T-helper 17 cell (primary cell): ENCODE measurements at regions not wholly inside any gene's neighbourhood (a gene's known extent, or its start where the extent isn't known, plus 50 kb on each side); places are given as distances from the start of the nearest gene placed in this dataset.
"Not testable (repeated sequence)": the region's sequence is repeated elsewhere in the genome, so short reads cannot be mapped to it uniquely, and the experiment has no call there.

Source experiments
- ATAC-seq: fragments of 150-1000 bp; cut with Tn5 transposase; 2 replicates; pipeline ENCODE4 v1.10.0; 2021; ENCODE audit warnings: mild to moderate bottlenecking, moderate library complexity
- DNase-seq, 3 donors: peaks; one replicate each; pipeline versions ENCODE4 v3.0.0 to v3.0.0-alpha.2; 2020 to 2021
- H3K9me3 ChIP-seq: one replicate; pipeline ENCODE4 v1.7.0; 2013; ENCODE audit warnings: low read length, mild to moderate bottlenecking; ENCODE audit not compliant: control insufficient read depth, poor library complexity, severe bottlenecking
- H3K27ac Mint-ChIP-seq: one replicate; pipeline ENCODE4 v1.8.0; 2022; ENCODE audit warnings: mild to moderate bottlenecking, moderate library complexity, mixed read lengths
- H3K27me3 Mint-ChIP-seq: one replicate; pipeline ENCODE4 v1.8.0; 2022; ENCODE audit warnings: mixed read lengths
- H3K36me3 Mint-ChIP-seq: one replicate; pipeline ENCODE4 v1.8.0; 2022; ENCODE audit warnings: low read depth, mixed read lengths
- H3K4me1 Mint-ChIP-seq: one replicate; pipeline ENCODE4 v1.8.0; 2022; ENCODE audit warnings: mild to moderate bottlenecking, mixed read lengths
- H3K4me3 Mint-ChIP-seq: one replicate; pipeline ENCODE4 v1.8.0; 2022; ENCODE audit warnings: mild to moderate bottlenecking, moderate library complexity, mixed read lengths

DNA sequence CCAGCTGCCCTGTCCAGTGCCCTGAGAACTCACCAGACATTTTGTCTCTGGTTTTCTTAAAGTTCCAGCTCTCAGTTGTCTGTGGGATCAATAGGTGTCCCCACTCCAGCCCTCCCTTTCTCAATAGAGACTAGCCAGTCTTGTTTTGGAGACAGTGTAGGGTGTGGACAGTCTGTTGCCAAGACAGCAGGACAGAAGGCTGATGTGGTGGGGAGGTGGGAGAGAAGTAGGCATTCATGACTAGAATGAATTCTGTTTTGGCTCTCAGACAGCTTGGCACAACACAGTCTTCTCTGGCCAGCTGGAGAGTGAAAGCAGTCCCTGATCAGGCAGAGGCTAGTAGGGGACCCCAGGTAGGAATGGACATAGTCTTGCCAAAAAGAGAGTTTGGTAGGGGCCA lies 467.0 kb upstream of the PODXL start:
- H3K9me3 ChIP-seq, result no peaks in the 10 kb centered on the region
- no peak overlapping the region for H3K4me3 Mint-ChIP-seq
- no peak for DNase-seq
- no peak for ATAC-seq
- H3K27me3 Mint-ChIP-seq, result no peaks in the 10 kb centered on the region
- H3K4me1 Mint-ChIP-seq, result no peaks in the 10 kb centered on the region
- peaks cover 2% of the 10 kb centered on the region for H3K36me3 Mint-ChIP-seq
- H3K27ac Mint-ChIP-seq, result no peak overlapping the region

DNA sequence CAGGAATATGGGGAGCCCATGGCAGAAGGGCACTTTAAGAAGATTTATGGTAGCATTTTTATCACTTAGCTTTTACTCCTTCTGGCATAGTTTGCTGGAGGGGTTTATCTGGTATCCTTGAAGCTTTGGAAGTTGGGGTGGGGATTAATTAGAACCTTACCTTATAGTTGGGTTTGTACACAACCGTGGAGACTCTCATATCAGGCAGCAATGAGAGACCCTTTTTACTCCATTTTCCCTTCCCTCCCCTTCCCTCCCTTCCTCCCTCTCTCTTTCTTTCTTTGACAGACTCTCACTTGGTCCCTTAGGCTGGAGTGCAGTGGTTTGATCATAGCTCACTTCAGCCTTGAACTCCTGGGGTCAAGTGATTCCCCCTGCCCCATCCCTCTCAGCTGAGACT lies 465.8 kb upstream of the PODXL start:
- H3K27ac Mint-ChIP-seq, result no peak overlapping the region

DNA sequence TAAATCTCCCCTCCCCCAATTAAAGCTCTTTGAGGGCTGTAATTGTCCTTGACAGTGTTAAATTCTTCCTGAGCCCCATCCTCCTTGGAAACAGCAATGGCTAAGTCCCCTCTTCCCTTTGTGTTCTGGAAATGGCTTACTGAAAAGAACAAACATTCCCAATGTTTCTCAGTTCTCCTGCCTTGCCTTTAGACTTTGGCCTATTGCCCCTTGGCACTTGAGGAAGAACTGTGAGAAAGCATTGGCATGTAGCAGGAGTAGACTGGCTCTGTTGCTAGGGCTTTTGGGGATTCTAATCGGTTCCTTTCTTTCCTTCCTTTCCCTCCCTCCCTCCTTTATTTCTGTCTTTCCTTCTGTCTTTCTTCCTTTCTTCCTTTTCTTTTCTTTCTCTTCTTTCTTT lies 463.3 kb upstream of the PODXL start:
- H3K27ac Mint-ChIP-seq, result no peak overlapping the region
- no peak for DNase-seq
- peaks cover 2% of the 10 kb centered on the region for H3K36me3 Mint-ChIP-seq
- H3K4me3 Mint-ChIP-seq, result no peak overlapping the region
- H3K9me3 ChIP-seq, result no peaks in the 10 kb centered on the region
- no peaks in the 10 kb centered on the region for H3K27me3 Mint-ChIP-seq
- H3K4me1 Mint-ChIP-seq, result no peaks in the 10 kb centered on the region
- ATAC-seq, result no peak

More for the DNA sequence above, 465.8 kb upstream of the PODXL start:
- H3K27me3 Mint-ChIP-seq, result no peaks in the 10 kb centered on the region
- no peaks in the 10 kb centered on the region for H3K4me1 Mint-ChIP-seq
- H3K9me3 ChIP-seq, result no peaks in the 10 kb centered on the region
- peaks cover 2% of the 10 kb centered on the region for H3K36me3 Mint-ChIP-seq
- H3K4me3 Mint-ChIP-seq, result no peak overlapping the region
- no peak for DNase-seq
- no peak for ATAC-seq

DNA sequence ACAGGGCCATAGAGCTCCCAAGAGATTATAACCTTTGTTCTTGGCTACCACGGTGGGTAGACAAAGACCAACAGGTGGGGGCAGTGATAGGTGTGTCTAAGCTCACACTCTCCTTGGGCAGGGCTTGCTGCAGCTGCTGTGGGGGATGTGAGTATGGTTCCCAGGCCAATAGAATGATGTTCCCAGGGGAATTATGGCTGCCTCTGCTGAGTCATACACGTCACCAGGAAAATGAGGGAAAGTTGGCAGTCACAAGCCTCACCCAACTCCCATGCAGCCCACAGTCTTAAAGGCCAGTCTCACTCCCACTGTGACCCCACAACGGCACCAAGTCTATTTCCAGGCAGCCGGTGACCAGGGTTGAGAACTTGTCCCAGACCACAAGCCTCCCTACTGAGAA lies 453.4 kb upstream of the PODXL start:
- no peaks in the 10 kb centered on the region for H3K27me3 Mint-ChIP-seq
- no peaks in the 10 kb centered on the region for H3K4me1 Mint-ChIP-seq
- no peak overlapping the region for H3K4me3 Mint-ChIP-seq
- no peak for DNase-seq
- no peak overlapping the region for H3K27ac Mint-ChIP-seq
- H3K9me3 ChIP-seq, result no peaks in the 10 kb centered on the region
- H3K36me3 Mint-ChIP-seq, result no peaks in the 10 kb centered on the region
- ATAC-seq, result no peak

DNA sequence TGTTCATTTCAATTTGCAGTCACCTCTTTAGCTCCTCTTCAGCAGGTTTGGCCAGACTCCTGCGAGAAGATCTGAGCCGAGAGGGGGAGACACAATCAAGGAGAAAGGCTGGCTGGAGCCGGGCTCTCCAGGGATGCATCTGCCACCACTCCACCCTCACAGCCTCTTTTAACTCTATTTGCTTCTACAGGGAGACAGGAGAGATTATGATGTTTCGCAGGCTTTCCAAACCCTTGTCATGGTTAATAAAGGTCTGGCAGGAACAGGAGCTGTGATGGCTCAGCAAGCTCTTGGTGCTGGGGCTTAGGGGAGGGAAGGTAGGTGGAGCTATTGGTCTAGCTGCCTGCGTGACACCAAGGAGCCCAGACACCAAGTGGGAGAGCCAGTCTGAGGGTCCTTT lies 448.1 kb upstream of the PODXL start:
- Mint-ChIP-seq H3K36me3 (no peaks in the 10 kb centered on the region), H3K27ac (no peak overlapping the region), H3K27me3 (no peaks in the 10 kb centered on the region), H3K4me3 (no peak overlapping the region), H3K4me1 (no peaks in the 10 kb centered on the region)
- ATAC-seq, result no peak
- no peak for DNase-seq
- no peaks in the 10 kb centered on the region for H3K9me3 ChIP-seq

DNA sequence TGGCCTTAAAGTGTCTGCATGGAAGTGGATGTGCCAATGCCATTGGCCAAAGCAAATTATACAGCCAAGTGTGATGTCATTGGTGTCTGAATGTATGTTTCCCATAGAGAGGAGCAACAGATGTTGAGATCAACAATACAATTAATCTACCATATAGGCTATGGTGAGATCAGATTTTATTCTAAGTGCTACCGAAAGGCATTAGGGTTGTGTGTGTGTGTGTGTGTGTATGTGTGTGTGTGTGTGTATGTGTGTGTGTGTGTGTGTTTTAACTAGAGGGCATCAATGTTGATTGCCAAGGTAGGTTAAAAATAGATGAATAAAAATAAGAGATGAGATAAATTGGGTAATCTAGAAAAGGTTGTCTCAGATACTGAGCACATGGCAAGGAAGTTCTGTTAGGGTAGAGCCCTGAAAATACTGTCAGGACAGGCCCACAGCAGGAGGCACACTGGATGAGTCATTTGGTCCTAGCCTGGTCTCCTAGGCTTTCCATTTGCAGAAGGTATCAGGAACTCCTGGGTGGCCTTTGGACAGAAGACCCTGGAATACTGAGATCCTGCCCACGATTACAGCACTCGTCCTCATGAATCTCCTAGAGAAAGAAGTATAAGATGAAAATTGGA lies 446.0 kb upstream of the PODXL start:
- Mint-ChIP-seq H3K27ac (no peak overlapping the region), H3K27me3 (no peaks in the 10 kb centered on the region), H3K36me3 (no peaks in the 10 kb centered on the region), H3K4me3 (no peak overlapping the region), H3K4me1 (no peaks in the 10 kb centered on the region)
- DNase-seq, result no peak
- no peaks in the 10 kb centered on the region for H3K9me3 ChIP-seq
- no peak for ATAC-seq

DNA sequence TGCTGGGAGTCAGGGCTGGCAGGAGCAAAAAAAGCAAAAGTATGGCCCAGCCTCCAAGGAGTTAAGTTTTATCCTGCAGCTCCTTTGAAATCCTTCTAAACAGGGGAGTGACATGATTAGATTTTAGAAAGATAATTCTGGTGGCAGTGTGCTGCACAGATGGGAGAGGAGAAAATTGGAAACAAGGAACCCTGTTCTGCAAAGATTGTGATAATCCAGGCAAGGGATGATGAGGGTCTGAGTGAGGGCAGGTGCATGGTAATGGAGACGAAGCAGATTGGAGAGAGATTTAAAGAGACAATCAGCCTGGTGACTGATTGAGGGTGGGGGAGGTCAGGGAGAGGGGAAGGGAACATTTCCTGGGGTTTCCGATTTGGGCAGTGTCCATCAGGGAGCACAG lies 444.7 kb upstream of the PODXL start:
- no peaks in the 10 kb centered on the region for H3K27me3 Mint-ChIP-seq
- DNase-seq, result no peak
- H3K4me3 Mint-ChIP-seq, result no peak overlapping the region
- ATAC-seq, result no peak
- no peaks in the 10 kb centered on the region for H3K36me3 Mint-ChIP-seq
- H3K9me3 ChIP-seq, result no peaks in the 10 kb centered on the region
- H3K27ac Mint-ChIP-seq, result no peak overlapping the region
- H3K4me1 Mint-ChIP-seq, result no peaks in the 10 kb centered on the region

DNA sequence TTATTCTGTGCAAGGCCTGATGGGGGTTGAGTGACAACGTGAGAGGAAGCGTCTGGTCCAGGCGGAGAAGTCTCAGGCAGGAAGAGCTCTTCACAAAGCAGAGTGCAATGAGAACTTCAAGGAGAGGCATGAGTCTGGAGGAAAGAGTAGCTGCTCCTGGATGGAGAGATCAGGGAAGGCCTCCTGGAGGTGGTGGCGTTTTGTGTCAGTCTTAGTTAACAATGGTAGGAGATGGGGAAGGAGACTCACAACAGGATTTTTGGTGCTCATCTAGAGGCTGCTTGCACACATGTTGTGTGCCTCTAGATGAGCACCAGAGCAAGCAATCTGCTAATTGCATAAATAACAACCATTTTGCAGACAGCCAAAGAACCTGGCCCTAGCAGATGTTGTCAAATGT lies 442.8 kb upstream of the PODXL start:
- ATAC-seq, result no peak
- H3K4me3 Mint-ChIP-seq, result no peak overlapping the region
- H3K9me3 ChIP-seq, result no peaks in the 10 kb centered on the region
- no peaks in the 10 kb centered on the region for H3K4me1 Mint-ChIP-seq
- no peak for DNase-seq
- H3K36me3 Mint-ChIP-seq, result no peaks in the 10 kb centered on the region
- H3K27me3 Mint-ChIP-seq, result no peaks in the 10 kb centered on the region
- no peak overlapping the region for H3K27ac Mint-ChIP-seq

DNA sequence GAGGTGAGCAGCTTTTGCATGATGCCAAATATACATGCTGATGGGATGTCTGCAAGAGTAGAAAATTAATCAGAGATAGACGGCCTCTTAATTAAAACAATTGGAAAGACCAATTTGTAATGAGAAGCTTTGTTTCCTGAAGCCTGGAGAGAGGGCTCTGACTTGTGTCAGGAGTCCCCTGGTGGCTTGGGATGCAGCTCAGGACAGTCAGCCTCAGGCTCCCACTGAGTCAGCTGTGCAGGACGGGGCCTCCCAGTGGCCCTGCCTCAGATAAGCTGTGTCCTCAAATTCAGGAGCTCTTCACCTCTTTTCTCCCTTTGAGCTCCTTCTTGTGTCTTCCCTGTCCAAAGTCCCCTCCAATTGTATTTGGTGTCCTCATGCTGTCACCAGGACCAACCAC lies 438.9 kb upstream of the PODXL start:
- DNase-seq, result no peak
- H3K27me3 Mint-ChIP-seq, result no peaks in the 10 kb centered on the region
- H3K4me3 Mint-ChIP-seq, result no peak overlapping the region
- H3K9me3 ChIP-seq, result no peaks in the 10 kb centered on the region
- no peak for ATAC-seq
- H3K36me3 Mint-ChIP-seq, result no peaks in the 10 kb centered on the region
- H3K4me1 Mint-ChIP-seq, result no peaks in the 10 kb centered on the region
- H3K27ac Mint-ChIP-seq, result no peak overlapping the region

DNA sequence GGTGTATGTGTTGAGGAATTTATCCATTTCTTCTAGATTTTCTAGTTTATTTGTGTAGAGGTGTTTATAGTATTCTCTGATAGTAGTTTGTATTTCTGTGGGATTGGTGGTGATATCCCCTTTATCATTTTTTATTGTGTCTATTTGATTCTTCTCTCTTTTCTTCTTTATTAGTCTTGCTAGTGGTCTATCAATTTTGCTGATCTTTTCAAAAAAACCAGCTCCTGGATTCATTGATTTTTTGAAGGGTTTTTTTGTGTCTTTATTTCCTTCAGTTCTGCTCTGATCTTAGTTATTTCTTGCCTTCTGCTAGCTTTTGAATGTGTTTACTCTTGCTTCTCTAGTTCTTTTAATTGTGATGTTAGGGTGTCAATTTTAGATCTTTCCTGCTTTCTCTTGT lies 424.6 kb upstream of the PODXL start:
- H3K27ac Mint-ChIP-seq, ATAC-seq, DNase-seq, H3K4me3 Mint-ChIP-seq, H3K4me1 Mint-ChIP-seq, H3K27me3 Mint-ChIP-seq, H3K36me3 Mint-ChIP-seq, H3K9me3 ChIP-seq: not testable (repeated sequence)

DNA sequence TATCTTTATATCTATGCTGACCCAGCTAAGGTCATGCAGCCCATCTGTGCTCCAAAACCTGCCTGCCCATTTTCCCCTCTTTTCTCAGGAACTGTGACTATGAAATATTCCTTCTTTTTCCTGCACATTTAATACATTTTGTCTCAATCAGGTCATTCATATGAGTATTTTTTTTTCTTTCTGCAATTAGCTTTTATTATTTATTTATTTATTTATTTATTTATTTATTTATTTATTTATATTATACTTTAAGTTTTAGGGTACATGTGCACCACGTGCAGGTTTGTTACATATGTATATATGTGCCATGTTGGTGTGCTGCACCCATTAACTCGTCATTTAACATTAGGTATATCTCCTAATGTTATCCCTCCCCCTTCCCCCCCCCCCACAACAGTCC lies 421.7 kb upstream of the PODXL start:
- H3K9me3 ChIP-seq, H3K36me3 Mint-ChIP-seq, H3K27ac Mint-ChIP-seq, H3K4me1 Mint-ChIP-seq, DNase-seq, H3K27me3 Mint-ChIP-seq, H3K4me3 Mint-ChIP-seq, ATAC-seq: not testable (repeated sequence)

DNA sequence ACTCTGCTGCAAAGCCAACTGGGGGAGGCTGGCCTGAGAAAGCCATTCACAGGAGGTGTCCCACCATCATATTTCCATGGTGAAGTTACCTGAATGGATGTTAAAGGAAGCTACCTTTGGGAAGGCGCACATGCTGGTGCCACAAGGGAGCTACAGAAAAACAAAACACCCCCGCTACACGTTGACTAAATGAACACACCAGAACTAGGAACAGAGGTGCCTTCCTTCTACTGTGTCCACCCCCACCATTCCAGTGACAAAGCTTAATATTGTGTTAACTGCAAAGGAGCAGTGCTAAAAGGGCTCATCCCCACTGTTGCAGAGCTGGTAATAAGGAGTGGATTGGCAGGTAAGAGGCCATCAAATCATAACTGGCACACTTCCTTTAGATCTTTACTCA lies 420.0 kb upstream of the PODXL start:
- ATAC-seq (no peak), DNase-seq (no peak)
- H3K9me3 ChIP-seq, result no peaks in the 10 kb centered on the region
- Mint-ChIP-seq H3K27ac (no peak overlapping the region), H3K36me3 (no peaks in the 10 kb centered on the region), H3K4me1 (no peaks in the 10 kb centered on the region), H3K4me3 (no peak overlapping the region), H3K27me3 (no peaks in the 10 kb centered on the region)

DNA sequence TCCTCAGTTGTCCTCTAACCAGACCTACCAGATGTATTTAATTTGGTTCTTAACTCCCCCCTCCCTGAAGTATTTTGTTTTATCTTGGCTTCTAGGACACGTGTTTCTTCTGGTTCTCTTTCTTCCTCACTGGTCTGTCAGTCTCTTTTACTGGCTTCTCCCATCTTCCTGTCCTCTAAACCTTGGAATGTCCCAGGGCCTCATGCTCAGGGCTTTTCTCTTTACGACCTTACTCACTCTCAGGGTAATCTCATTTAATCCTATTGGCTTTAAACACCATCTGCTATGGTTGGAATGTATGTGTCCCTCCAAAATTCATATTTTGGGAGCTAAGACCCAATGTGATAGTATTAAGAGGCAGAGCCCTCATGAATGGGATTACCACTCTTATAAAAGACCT lies 418.2 kb upstream of the PODXL start:
- DNase-seq (no peak), ATAC-seq (no peak)
- H3K27me3 Mint-ChIP-seq, result no peaks in the 10 kb centered on the region
- H3K4me3 Mint-ChIP-seq, result no peak overlapping the region
- H3K4me1 Mint-ChIP-seq, result no peaks in the 10 kb centered on the region
- H3K36me3 Mint-ChIP-seq, result no peaks in the 10 kb centered on the region
- no peaks in the 10 kb centered on the region for H3K9me3 ChIP-seq
- no peak overlapping the region for H3K27ac Mint-ChIP-seq

DNA sequence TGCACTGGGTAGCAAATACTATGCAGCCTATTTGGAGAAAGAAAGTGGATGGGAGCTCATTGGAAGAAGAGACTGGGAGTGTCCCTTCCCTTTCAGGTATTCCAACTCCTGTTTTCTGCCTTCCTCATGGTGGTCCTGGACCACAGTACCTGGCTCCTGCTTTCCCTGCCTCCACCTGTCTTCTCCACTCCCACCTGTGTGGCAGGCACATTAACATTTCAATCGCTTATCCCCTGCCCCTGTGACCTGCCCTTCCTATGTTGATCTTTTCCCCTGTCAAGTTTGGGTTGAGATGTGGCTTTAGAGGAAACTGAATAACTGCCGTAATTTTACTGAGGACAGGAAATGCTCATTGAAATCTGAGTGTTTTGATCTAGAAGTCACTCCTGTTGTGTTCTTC lies 415.8 kb upstream of the PODXL start:
- ATAC-seq (no peak), DNase-seq (no peak)
- peaks cover 3% of the 10 kb centered on the region for H3K9me3 ChIP-seq
- Mint-ChIP-seq H3K27ac (no peak overlapping the region), H3K4me3 (no peak overlapping the region), H3K27me3 (peaks cover 5% of the 10 kb centered on the region), H3K4me1 (no peaks in the 10 kb centered on the region), H3K36me3 (no peaks in the 10 kb centered on the region)
